Breast epithelium (tissue), 3 donors: ENCODE measurements at regions not wholly inside any gene's neighbourhood (a gene's known extent, or its start where the extent isn't known, plus 50 kb on each side); places are given as distances from the start of the nearest gene placed in this dataset.

Experiments
- CTCF ChIP-seq, 3 donors: fragments of 450-650 bp; IDR thresholded peaks; one replicate each; pipeline ENCODE4 v1.5.1; 2016 to 2017; ENCODE audit warnings: antibody characterized with exemption in 3 of 3, mild to moderate bottlenecking in 3 of 3, moderate library complexity in 3 of 3
- POLR2A ChIP-seq: fragments of 450-650 bp; IDR thresholded peaks from one replicate; pipeline ENCODE4 v1.6.1; 2016; ENCODE audit warnings: antibody characterized with exemption, mild to moderate bottlenecking, moderate library complexity
- POLR2AphosphoS5 ChIP-seq, 3 donors: sonication (generic); formaldehyde crosslinking; IDR thresholded peaks; one replicate each; pipeline ENCODE4 v1.6.1; 2017; ENCODE audit warnings: antibody characterized with exemption in 3 of 3

GRCh38 chr1:94633051-94633450 lies 91.5 kb upstream of the F3 start:
- TF ChIP-seq CTCF (IDR thresholded peaks at IDR 0.05) (no peak), POLR2A (no peak), POLR2AphosphoS5 (IDR thresholded peaks at IDR 0.05) (no peak)
